ENCODE measurements at regions not wholly inside any gene's neighbourhood (a gene's known extent, or its start where the extent isn't known, plus 50 kb on each side); places are given as distances from the start of the nearest gene placed in this dataset.

GRCh38 chr1:182003953-182004586, 57.4 kb downstream of the ZNF648 start:
- TF ChIP-seq POLR2A (IDR thresholded peaks at IDR 0.05; ENCODE audit: low read depth, low read length), result no peak

DNA sequence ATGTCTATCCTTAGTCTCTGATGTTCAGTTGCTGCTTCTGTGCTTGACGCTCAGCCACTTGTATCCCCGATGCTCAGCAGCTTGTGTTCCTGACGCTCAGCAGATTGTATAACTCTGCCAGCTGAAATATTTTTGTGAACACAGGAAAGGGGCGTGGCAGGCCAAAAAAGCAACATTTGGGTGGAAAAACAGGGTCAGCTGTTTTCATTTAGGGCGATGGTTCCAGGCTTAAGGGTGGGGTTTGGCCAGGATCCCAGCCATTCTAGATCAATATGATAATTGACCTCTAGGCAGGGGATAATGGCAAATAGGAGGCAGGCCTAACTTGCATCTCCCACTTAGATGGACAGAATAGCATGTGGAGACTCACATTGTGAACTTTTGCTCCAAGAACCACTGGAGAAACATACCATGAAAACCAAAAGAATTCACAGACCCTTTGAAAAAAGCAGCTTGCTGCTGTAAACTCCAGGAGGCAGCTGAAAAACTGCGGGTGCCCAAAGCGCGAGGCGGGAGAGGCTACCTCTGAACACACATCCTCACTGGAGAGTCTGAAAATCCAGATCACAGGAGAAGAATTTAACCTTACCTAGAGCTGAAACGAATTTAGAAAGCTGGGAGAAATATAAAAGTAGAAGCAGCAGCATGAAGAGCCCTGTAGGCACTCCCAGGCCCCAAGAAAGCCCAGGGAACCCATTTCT, 58.3 kb downstream of the ZNF648 start:
- DNase-seq (ENCODE audit: insufficient read length, low spot score) (no peak), FAIRE-seq (no peak)
- TF ChIP-seq POLR2A (IDR thresholded peaks at IDR 0.05; ENCODE audit: low read depth, low read length), result no peak

More at GRCh38 chr1:182003953-182004586, 57.4 kb downstream of the ZNF648 start:
- DNase-seq (ENCODE audit: insufficient read length, low spot score), result no peak
- FAIRE-seq, result no peak

DNA sequence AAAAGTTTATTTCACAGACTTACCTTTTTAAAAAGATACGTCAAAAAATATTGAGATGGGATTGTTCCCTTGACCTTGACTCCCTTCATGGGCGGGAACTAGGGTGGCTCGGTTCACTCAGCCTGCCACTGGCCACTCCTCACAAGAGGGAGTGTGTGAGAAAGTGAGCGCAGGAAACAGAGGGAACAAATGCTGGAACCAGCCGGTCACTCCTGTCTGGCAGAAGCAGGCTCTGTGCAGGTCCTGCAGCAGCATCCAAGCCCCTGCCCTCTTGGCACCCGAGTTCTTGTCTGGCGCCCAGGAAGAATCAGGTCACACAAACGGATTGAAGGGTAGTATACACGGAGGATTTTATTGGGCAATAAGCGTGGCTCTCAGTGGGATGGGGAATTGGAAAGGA, 58.9 kb downstream of the ZNF648 start:
- TF ChIP-seq POLR2A (IDR thresholded peaks at IDR 0.05; ENCODE audit: low read depth, low read length), result no peak
- DNase-seq (ENCODE audit: insufficient read length, low spot score), result no peak
- FAIRE-seq, result no peak

GRCh38 chr1:181998858-181999257, 62.7 kb downstream of the ZNF648 start:
- no peak for TF ChIP-seq POLR2A (IDR thresholded peaks at IDR 0.05; ENCODE audit: low read depth, low read length)
- FAIRE-seq, result no peak
- no peak for DNase-seq (ENCODE audit: insufficient read length, low spot score)

DNA sequence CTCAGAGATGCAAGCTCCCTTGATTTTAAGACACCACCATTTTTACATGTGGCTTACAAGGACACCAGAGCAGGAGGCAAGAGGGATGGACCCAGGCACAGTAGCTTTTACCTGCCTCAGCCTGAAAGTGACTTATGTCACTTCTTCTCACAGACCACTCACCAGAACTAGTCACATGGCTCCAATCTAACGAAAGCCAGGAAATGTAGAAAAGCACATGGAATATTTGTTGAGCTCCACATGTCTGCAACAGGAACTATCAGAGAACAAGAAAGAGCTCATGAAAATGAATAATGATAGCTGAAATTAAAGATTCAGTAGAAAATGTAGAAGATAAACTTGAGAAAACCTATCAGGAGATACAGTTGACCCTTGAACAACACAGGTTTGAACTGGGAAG, 69.4 kb downstream of the ZNF648 start:
- FAIRE-seq (no peak), DNase-seq (ENCODE audit: insufficient read length, low spot score) (no peak)
- TF ChIP-seq POLR2A (IDR thresholded peaks at IDR 0.05; ENCODE audit: low read depth, low read length), result no peak

GRCh38 chr1:181990728-181991127, 70.8 kb downstream of the ZNF648 start:
- DNase-seq (ENCODE audit: insufficient read length, low spot score) (no peak), FAIRE-seq (no peak)
- TF ChIP-seq POLR2A (IDR thresholded peaks at IDR 0.05; ENCODE audit: low read depth, low read length), result no peak

DNA sequence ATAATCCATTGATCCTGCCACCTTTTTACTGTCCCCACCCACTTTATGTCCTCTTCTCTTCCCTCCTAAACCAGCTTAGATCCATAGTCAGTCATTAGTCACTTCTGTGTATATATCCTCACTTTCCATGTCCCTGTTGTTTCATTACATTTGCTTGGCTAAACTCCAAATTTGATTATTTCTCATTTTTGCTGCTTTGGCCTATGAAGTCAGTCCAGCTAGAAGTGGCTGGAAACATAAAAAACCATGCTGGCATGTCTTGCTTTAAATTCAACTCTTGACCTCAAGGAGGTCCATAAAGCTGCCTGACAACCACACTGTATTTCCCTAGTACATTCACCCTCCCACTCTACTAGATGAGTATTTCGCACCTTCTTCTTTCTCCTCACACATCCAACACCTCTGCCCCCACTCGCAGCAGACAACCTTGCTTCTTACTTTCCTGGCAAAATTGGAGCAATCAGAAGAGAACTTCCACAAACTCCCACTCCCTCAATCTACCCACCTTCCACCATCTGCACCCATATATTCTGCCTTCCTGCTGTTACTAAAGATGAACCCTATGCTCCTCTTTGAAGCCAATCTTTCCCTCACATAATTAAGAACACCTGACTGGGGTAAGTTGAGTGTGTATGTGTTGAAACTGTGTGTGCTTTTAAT, 72.1 kb downstream of the ZNF648 start:
- DNase-seq (ENCODE audit: insufficient read length, low spot score) (no peak), FAIRE-seq (no peak)
- no peak for TF ChIP-seq POLR2A (IDR thresholded peaks at IDR 0.05; ENCODE audit: low read depth, low read length)

DNA sequence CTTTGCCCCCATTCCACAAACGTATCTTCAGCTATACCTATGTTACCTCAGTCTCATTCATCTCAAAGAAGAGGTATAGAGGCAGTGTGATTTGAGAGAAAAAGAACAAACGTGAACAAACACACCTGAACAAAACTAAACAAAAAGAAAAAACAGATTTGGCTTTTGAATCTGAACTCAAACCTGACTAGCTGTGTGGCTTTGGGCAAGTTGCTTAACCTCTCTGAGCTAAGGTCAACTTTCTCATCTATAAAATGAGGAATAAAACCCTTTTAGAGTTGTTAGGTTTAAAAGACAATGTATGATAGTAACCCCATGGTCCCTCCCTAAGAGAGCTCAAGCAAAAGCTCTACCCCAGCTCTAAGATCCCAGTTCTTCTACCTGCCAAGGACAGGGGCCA, 73.5 kb downstream of the ZNF648 start:
- no peak for FAIRE-seq
- no peak for TF ChIP-seq POLR2A (IDR thresholded peaks at IDR 0.05; ENCODE audit: low read depth, low read length)
- no peak for DNase-seq (ENCODE audit: insufficient read length, low spot score)

GRCh38 chr1:181987334-181987895, 74.1 kb downstream of the ZNF648 start:
- TF ChIP-seq POLR2A (IDR thresholded peaks at IDR 0.05; ENCODE audit: low read depth, low read length), result no peak
- DNase-seq (ENCODE audit: insufficient read length, low spot score), result no peak
- FAIRE-seq, result no peak

DNA sequence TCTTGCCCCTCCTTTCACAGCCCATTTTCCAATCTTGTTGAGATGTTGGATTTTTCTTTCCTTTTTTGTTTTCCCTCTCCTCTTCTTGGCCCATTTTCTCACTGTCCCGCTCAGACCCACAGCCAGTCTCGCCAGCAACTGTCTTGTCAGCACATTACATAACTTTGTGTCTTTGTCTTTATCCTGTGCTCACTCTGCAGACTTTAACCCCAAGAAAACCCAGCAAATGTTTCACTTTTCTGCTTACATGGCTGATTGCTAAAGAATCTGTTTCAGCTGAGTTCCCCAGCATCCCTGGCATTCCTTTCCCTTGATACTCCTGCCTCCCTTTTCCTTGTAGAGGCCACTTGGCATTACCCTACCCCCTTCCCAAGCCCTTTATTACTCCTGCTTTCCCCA, 74.6 kb downstream of the ZNF648 start:
- DNase-seq (ENCODE audit: insufficient read length, low spot score) (no peak), FAIRE-seq (no peak)
- no peak for TF ChIP-seq POLR2A (IDR thresholded peaks at IDR 0.05; ENCODE audit: low read depth, low read length)

GRCh38 chr1:181985936-181986906, 75.3 kb downstream of the ZNF648 start:
- no peak for DNase-seq (ENCODE audit: insufficient read length, low spot score)
- TF ChIP-seq POLR2A (IDR thresholded peaks at IDR 0.05; ENCODE audit: low read depth, low read length), result no peak
- FAIRE-seq, result no peak

- TF ChIP-seq POLR2A (IDR thresholded peaks at IDR 0.05; ENCODE audit: low read depth, low read length), result no peak
- DNase-seq (ENCODE audit: insufficient read length, low spot score), result no peak
- no peak for FAIRE-seq
Measured at GRCh38 chr1:181985281-181985680, 76.2 kb downstream of the ZNF648 start.

GRCh38 chr1:181984006-181984405, 77.5 kb downstream of the ZNF648 start:
- no peak for FAIRE-seq
- TF ChIP-seq POLR2A (IDR thresholded peaks at IDR 0.05; ENCODE audit: low read depth, low read length), result no peak
- DNase-seq (ENCODE audit: insufficient read length, low spot score), result no peak

Measured in H54 (cell line).